ENCODE measurements at regions not wholly inside any gene's neighbourhood (a gene's known extent, or its start where the extent isn't known, plus 50 kb on each side); places are given as distances from the start of the nearest gene placed in this dataset.

DNA sequence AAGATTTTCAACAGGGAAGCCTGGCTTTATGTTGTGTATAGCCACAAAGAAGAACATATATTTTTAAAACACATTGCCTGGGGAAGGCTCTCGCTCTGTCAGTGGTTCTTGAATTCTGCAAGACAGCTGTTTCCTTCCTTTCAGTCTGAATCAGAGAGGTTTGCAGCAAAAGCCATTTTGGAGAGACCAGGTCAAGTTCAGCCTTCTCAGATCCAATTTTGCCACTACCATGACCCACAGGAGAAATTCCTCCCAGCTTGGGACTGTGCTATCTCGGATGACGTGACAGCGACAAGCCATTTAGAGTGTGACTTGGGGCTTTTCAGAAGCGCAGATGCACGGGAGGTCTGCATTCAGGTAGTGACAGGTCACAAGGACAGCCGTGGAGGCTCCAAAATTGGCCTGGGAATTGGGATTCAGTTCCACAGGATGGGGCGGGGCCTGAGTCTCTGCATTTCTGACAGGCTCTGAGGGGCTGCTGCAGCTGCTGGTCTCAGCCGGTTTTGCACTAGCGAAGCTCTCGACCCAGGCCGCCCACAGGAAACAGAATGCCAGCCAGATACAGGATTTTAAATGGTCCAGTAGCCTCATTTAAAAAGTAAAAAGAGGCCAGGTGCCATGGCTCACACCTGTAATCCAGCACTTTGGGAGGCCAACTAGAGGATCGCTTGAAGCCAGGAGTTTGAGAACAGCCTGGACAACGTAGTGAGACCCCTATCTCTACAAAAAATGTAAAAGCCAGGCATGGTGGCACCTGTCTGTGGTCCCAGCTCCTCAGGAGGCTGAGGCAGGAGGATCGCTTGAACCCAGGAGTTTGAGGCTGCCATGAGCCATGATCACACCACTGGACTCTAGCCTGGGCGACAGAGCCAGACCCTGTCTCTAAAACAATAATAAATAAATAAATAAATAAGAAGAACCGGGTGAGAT lies 196.6 kb upstream of the CIBAR2 start:
- no peak for TF ChIP-seq CTCF (conservative IDR thresholded peaks at IDR 0.05)
- no peak for TF ChIP-seq EZH2 (IDR thresholded peaks at IDR 0.05; ENCODE audit: low read depth)

All from PC-9 (cell line).